HEK293T (cell line): ENCODE measurements at regions not wholly inside any gene's neighbourhood (a gene's known extent, or its start where the extent isn't known, plus 50 kb on each side); places are given as distances from the start of the nearest gene placed in this dataset.

Experiments used
- CTCF ChIA-PET: fragments of 350-600 bp; formaldehyde crosslinking; extraction: SDS; loops from one replicate; lab custom pipeline; 2021; ENCODE audit warnings: antibody characterized with exemption, inconsistent platforms; lab: Yijun Ruan, JAX
- POLR2A ChIA-PET: fragments of 350-600 bp; formaldehyde crosslinking; extraction: SDS; loops from one replicate; lab custom pipeline; 2020; ENCODE audit warnings: antibody characterized with exemption, inconsistent platforms; lab: Yijun Ruan, JAX
- DNase-seq: peaks from one replicate; pipeline ENCODE4 v3.0.0; 2012; ENCODE audit warnings: mixed read lengths; ENCODE audit errors: extremely low spot score
- ARNT ChIP-seq: fragments of 450-650 bp; IDR thresholded peaks from 2 replicates; pipeline ENCODE4 v1.6.1; 2017; ENCODE audit warnings: mild to moderate bottlenecking
- BHLHE40 ChIP-seq: fragments of 450-650 bp; IDR thresholded peaks from 2 replicates; pipeline ENCODE4 v1.6.1; 2016; ENCODE audit warnings: mild to moderate bottlenecking, moderate library complexity, borderline replicate concordance
- CTBP1 ChIP-seq: fragments of 450-650 bp; IDR thresholded peaks from 2 replicates; pipeline ENCODE4 v1.6.1; 2016; ENCODE audit warnings: borderline replicate concordance
- ELF4 ChIP-seq: fragments of 450-650 bp; IDR thresholded peaks from 2 replicates; pipeline ENCODE4 v1.6.1; 2017; ENCODE audit warnings: antibody characterized with exemption
- FOXA1 ChIP-seq: fragments of 450-650 bp; IDR thresholded peaks from 2 replicates; pipeline ENCODE4 v1.6.1; 2016; ENCODE audit warnings: mild to moderate bottlenecking
- FOXK2 ChIP-seq: fragments of 450-650 bp; IDR thresholded peaks from 2 replicates; pipeline ENCODE4 v1.6.1; 2016; ENCODE audit warnings: mild to moderate bottlenecking
- FOXM1 ChIP-seq: fragments of 450-650 bp; IDR thresholded peaks from 2 replicates; pipeline ENCODE4 v1.6.1; 2017; ENCODE audit warnings: mild to moderate bottlenecking, borderline replicate concordance
- HDGF ChIP-seq: fragments of 450-650 bp; IDR thresholded peaks from 2 replicates; pipeline ENCODE4 v1.6.1; 2017; ENCODE audit warnings: antibody characterized with exemption, borderline replicate concordance
- L3MBTL2 ChIP-seq: fragments of 450-650 bp; conservative IDR thresholded peaks from 2 replicates; pipeline ENCODE4 v1.6.1; 2016; ENCODE audit warnings: mild to moderate bottlenecking
- LEF1 ChIP-seq: fragments of 450-650 bp; IDR thresholded peaks from 2 replicates; pipeline ENCODE4 v1.6.1; 2017; ENCODE audit warnings: mild to moderate bottlenecking, borderline replicate concordance
- NFRKB ChIP-seq: fragments of 450-650 bp; IDR thresholded peaks from 2 replicates; pipeline ENCODE4 v1.6.1; 2016; ENCODE audit warnings: mild to moderate bottlenecking, moderate library complexity
- SP1 ChIP-seq: fragments of 450-650 bp; IDR thresholded peaks from 2 replicates; pipeline ENCODE4 v1.6.1; 2017
- SUZ12 ChIP-seq: fragments of 450-650 bp; IDR thresholded peaks from 2 replicates; pipeline ENCODE4 v1.6.1; 2016; ENCODE audit warnings: mild to moderate bottlenecking
- TARDBP ChIP-seq: fragments of 450-650 bp; IDR thresholded peaks from 2 replicates; pipeline ENCODE4 v1.6.1; 2016
- ZNF384 ChIP-seq: fragments of 450-650 bp; IDR thresholded peaks from 2 replicates; pipeline ENCODE4 v1.6.1; 2016
- TF ChIP-seq, protein P1 (sequence below): fragments of 450-650 bp; IDR thresholded peaks from 2 replicates; pipeline ENCODE4 v1.6.1; 2016

DNA sequence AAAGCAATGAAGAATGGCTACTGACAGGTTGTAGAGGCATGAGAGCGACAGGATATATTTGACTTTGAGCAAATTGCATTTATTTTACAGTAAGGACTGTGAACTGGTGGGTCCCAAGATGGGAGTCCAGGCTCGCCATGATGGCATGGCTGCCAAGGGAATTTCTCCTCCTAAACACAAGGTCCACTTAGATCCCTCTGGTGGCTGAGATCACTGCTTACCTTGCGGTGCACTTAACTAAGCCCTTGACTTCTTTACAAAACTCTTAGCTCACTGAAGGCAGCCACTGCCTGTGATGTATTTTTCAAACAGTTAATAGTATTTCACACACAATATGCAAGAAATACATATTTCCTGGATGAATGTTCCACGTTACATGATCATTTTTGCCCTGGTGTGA, 50.3 kb upstream of the SORBS2 start:
- ChIA-PET CTCF (no interaction called here), POLR2A (no interaction called here)
- TF ChIP-seq TARDBP: no peak
- no peak for TF ChIP-seq ARNT
- no peak for TF ChIP-seq SUZ12
- TF ChIP-seq BHLHE40: no peak
- TF ChIP-seq ZNF384: no peak
- no peak for TF ChIP-seq FOXK2
- TF ChIP-seq FOXM1: no peak
- TF ChIP-seq, protein P1, sequence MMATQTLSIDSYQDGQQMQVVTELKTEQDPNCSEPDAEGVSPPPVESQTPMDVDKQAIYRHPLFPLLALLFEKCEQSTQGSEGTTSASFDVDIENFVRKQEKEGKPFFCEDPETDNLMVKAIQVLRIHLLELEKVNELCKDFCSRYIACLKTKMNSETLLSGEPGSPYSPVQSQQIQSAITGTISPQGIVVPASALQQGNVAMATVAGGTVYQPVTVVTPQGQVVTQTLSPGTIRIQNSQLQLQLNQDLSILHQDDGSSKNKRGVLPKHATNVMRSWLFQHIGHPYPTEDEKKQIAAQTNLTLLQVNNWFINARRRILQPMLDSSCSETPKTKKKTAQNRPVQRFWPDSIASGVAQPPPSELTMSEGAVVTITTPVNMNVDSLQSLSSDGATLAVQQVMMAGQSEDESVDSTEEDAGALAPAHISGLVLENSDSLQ: no peak
- TF ChIP-seq FOXA1: no peak
- no peak for TF ChIP-seq LEF1
- TF ChIP-seq ELF4: no peak
- TF ChIP-seq SP1: no peak
- TF ChIP-seq NFRKB: no peak
- no peak for TF ChIP-seq HDGF
- no peak for TF ChIP-seq CTBP1
- no peak for TF ChIP-seq L3MBTL2
- no peak for DNase-seq

DNA sequence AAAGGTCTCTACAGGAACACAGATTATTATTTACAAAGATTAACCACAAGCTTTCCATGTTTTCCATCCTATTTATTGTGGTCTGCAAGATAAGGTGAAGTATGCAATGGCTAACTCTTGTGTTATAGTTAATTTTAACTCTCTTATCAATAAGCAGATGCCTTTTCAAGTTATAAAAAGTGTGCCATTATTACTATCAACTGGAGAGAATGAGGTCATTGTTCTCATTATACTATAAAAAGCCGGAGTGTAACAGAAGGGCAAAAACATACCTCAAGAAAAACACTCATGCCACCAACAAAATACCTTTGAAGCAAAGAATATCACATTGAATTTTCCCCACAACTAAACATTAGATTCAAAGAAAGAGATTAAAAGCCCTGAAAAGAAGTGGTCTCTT, 52.0 kb upstream of the SORBS2 start:
- CTCF ChIA-PET: no interaction called here
- POLR2A ChIA-PET: no interaction called here
- no peak for TF ChIP-seq FOXA1
- no peak for TF ChIP-seq SUZ12
- TF ChIP-seq, protein P1: no peak
- TF ChIP-seq HDGF: no peak
- no peak for TF ChIP-seq SP1
- no peak for TF ChIP-seq L3MBTL2

DNA sequence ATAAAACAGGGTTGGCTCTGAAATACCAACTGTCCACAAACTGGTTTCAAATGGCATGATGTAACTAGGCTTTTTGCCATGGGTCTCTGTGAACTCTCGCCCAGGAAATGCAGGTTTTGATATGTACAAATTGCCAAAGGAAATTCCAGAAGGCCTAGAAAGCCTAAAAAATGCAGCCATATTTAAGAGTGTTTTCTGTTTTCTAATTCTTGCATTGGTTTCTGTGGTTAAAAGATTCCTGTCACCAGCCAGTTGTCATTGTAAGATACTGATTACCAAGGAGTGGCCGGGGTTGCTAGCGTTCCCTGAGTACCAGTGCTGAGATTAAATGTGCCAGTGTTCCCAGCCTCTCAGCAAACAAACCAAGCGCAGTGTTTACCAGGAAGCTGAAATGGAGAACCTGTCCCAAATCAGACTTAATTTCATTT, 53.9 kb upstream of the SORBS2 start:
- TF ChIP-seq LEF1 (no peak), SP1 (no peak), L3MBTL2 (no peak), CTBP1 (no peak), NFRKB (no peak), HDGF (no peak), FOXA1 (no peak), FOXM1 (no peak), FOXK2 (no peak), ARNT (no peak)
- TF ChIP-seq, protein P1: no peak
- POLR2A ChIA-PET: no interaction called here
- CTCF ChIA-PET: no interaction called here
- no peak for DNase-seq

More for the DNA sequence above, 52.0 kb upstream of the SORBS2 start:
- no peak for DNase-seq

DNA sequence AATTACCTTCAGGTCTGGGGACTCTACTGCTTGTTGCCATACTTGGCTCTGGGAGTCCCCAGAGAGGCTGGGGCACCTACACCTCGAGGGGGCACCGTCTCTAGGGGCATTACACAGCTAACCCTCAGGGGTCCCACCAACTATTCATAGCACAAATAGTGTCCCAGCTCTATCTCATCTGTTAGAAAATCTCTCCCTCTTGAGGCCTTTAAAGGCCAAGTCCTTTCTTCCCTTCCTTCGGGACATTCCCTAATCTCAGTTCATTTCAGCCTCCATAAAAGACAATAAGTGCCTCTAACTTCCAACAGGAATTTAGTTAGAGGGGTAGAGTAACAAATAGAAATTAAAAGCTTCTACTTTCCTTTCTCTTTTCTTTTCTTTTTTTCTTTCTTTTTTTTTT, 55.8 kb upstream of the SORBS2 start:
- no peak for DNase-seq
- POLR2A ChIA-PET: interaction anchor here (0.7 to 1.0 kb wide), 2 partner anchors 17 to 133 kb away, joined by 3 to 4 read pairs; no protein-coding TSS in a partner anchor
- TF ChIP-seq ARNT (no peak), FOXA1 (no peak), FOXK2 (no peak), NFRKB (no peak), SP1 (no peak)
- CTCF ChIA-PET: interaction anchor here (1.5 kb wide), 1 partner anchor 56 kb away, joined by 4 read pairs; the partner anchor contains the start of gene SORBS2

DNA sequence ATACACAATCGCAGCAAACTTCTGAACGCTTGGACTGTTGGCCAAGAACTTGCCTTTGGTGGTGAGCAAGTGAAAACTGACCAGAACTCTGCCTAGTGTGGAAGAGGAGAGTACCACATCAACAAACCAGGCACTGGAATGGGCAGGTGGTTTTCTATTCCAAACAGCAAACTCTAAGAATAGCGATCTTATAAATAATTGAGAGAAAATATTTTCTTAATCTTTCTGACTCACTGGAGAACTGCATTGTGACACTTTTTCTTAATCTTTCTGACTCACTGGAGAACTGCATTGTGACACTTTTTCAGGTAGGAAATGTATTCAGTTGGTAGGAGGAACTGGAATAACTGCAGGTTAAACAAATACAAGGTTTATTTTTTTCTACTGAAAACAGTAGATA, 57.0 kb upstream of the SORBS2 start:
- ChIA-PET CTCF (interaction anchor here (0.7 kb wide), 1 partner anchor 267 kb away, joined by 3 read pairs; no protein-coding TSS in a partner anchor), POLR2A (no interaction called here)
- TF ChIP-seq ZNF384: no peak
- no peak for TF ChIP-seq L3MBTL2
- TF ChIP-seq BHLHE40: no peak
- no peak for TF ChIP-seq CTBP1
- TF ChIP-seq, protein P1: no peak
- TF ChIP-seq FOXK2: no peak
- no peak for TF ChIP-seq ELF4
- no peak for TF ChIP-seq TARDBP
- DNase-seq: no peak

DNA sequence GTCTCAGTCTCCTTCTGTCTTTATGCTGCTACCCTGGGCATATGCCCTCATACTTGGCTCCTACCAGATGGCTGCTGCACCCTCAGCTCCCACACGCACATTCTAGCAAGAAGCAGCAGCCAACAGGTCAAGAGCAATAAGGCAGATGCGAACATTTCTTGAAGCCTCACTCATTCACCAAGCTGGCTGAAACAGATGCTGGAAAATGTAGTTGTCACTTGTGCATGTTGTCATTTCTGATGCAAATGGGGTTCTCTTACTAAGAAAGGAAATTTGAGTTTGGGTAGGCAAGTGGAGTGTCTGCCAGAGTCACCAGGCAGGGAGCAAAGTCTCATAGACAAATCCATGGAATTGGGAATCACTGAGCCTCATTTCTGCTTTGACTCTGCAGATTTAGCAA, 57.4 kb upstream of the SORBS2 start:
- ChIA-PET CTCF (interaction anchor here (0.7 kb wide), 1 partner anchor 268 kb away, joined by 3 read pairs; no protein-coding TSS in a partner anchor), POLR2A (no interaction called here)
- no peak for TF ChIP-seq HDGF
- TF ChIP-seq BHLHE40: no peak
- TF ChIP-seq, protein P1: no peak
- no peak for TF ChIP-seq FOXM1
- no peak for TF ChIP-seq SUZ12
- DNase-seq: no peak
